Muscle of arm (tissue), 1 donor: ENCODE measurements at regions not wholly inside any gene's neighbourhood (a gene's known extent, or its start where the extent isn't known, plus 50 kb on each side); places are given as distances from the start of the nearest gene placed in this dataset.

ENCODE experiments used
- DNase-seq: peaks from one replicate; pipeline ENCODE4 v3.0.0-alpha.2; 2013

DNA sequence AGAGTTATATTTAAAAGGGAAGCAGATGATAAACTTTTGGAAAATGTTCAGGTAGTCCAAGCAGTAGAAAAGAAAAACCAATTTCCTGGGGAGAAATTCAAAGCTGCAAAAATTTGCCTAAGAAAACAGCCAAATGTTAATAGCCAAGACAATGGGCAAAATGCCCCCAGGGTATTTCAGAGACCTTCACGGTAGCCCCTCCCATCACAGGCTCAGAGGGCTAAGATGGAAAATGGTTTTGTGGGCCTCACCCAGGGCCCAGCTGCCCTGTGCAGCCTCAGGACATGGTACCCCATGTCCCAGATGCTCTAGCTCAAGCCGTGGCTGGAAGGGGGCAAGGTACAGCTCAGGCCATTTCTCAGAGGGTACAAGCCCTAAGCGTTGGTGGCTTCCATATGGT lies 391.0 kb downstream of the ZIC4 start:
- no peak for DNase-seq

DNA sequence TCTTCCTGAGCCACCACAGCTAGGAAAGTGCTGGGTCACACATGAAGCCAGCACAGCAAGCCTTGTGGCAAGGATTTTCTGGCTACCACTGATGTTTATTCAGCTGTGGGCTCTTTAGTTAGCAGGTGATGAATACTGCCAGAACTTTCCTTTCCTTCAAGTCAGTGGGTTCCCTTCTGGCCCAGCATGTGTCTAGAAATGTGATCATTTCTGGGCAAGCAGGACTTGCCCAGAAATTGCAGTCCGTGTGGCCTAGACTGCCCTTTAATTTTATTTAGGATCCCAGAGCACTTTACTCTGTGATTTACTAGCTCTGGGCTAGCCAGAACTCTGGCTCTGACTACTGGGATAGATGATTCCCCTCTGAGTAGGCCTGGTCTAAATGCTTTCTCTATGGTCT lies 397.5 kb downstream of the ZIC4 start:
- DNase-seq = no peak

DNA sequence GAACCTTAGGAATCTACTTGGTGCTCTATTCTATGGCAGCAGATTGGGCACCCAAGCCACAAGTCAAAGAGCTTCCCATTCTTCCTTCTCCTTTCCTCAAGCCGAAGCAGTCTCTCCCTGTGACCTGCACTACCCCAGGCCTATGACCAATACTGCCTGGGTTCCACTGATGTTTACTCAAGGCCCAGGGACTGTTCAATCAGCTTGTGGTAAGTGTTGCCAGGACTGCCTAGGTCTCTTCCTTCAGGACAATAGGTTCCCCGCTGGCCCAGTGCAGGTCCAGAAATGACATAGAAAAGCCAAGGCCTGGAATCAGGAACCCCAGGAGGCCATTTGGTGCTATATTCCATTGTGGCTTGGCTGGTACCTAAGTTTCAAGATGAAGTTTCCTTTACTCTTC lies 397.9 kb downstream of the ZIC4 start:
- DNase-seq = no peak

DNA sequence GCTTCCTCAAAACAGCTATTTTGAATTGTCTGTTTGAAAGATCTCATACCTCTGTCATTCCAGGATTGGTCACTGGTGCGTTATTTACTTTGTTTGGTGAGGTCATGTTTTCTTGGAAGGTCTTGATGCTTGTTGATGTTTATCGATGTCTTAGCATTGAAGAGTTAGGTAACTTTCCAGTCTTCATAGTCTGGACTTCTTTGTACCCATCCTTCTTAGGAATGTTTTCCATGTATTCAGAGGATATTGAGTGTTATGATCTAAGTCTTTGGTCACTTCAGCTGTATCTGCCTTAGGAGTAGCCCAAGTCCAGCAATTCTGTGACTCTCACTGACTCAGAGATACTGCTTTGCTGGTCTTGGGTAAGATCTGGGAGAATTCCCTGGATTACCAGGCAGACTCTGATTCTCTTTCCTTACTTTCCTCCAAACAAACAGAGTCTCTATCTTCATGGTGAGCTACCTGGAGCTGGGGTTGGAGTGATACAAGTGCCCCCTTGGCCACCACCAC lies 398.6 kb downstream of the ZIC4 start:
- DNase-seq = no peak

DNA sequence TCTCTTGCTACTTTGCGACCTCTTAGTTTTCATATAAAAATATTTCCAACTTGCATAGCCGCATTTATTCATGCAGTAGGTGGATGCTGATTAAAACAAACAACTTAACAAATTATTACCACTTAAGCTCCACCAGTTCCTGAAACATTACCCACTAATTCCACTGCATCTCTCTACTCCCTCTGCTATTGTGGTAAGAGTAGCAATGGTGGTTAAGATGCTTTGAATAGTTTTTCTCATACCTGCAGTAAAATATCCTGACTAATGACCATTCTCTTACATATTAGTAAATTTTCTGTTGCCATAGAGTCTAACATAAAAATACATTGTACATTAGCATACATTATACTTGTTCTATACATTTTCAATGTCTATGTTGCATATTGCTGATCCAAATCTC lies 397.6 kb upstream of the PLSCR5 start:
- no peak for DNase-seq

DNA sequence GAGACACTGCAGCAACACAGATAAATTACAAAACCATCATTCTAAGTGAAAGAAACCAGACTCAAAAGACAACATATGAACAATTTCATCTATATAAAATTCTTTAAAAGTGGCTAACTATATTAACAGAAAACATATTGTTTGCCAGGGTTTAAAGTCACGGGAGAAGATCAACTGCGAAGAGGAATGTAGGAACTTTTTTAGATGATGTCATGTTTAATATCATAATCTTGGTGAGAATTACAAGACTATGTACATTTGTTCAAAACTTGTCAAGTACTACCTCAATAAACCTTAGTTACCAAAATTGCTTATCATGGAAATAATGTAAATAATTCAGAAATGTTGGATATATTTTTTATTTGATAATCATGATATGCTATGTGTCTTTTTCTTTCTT lies 395.1 kb upstream of the PLSCR5 start:
- no peak for DNase-seq

DNA sequence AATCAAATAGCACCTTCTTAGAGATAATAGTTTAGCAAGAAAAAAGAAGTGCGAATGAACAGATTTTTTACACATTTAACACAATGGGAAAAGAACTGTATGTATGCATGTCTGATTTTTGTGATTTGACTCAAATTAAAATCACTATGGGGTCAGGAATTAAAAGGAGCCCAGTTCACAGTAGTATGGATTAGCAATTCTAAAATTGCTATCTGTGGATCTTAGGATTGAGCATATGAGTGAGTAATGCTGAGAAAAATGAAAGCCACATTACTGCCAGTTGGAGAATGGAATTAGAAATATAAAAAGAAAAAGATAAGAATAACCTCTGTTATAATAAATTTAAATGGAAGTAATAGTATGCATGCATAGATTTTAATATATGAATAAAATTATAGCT lies 386.8 kb upstream of the PLSCR5 start:
- DNase-seq = no peak

DNA sequence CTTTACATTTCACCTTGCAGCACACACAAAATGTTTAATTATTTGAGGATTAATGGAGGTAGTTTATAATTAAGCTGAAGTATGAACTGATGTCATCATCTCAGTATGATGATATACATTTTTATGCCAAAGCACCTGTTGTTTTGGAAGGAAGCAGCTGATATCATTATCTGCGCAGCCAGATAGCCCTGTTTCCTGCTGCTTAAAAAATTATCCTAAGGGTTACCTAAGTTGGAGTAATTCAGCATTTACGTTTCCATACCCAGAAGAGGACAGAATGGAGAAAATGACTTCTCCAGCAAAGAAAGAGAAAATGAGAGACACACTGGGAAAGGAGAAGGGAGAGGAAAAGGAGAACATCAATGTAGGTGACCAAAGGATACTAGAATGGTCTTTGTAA lies 370.3 kb upstream of the PLSCR5 start:
- no peak for DNase-seq

DNA sequence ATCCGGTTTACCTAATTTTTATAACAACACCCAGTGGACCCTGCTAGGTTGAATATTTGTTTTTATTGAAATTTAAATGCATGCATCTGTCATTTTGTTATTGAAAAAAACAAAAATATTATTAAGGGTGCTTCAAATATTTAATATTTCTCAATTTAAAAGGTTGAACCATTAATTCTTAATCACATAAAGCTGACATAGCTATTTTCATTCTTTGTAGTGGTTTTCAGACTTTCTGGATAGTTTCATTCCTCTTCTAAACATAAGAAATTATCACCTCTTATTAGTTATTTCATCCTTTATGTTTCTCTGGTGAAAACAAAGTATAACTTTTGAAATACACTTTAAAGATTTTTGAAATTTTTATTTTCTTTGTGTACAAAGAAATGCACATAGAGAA lies 369.9 kb upstream of the PLSCR5 start:
- DNase-seq = no peak

DNA sequence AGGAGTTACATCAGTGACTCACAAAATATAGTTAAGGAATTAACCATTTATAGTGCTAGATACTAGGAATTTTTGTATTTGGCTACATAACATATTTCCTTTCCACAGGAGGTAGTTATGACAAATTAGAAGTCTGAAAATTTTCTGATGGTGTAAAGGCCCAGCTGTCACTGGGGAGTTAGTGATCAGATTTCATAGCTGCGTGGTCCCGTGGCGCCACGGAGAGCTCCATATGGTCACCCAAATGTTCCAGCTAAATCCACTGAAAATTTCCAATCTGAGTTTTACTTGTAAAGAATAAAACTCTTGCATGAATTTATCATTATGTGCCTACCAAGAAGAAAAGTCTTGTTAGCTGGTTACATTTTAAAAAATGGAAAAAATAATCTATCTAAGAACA lies 368.9 kb upstream of the PLSCR5 start:
- no peak for DNase-seq

DNA sequence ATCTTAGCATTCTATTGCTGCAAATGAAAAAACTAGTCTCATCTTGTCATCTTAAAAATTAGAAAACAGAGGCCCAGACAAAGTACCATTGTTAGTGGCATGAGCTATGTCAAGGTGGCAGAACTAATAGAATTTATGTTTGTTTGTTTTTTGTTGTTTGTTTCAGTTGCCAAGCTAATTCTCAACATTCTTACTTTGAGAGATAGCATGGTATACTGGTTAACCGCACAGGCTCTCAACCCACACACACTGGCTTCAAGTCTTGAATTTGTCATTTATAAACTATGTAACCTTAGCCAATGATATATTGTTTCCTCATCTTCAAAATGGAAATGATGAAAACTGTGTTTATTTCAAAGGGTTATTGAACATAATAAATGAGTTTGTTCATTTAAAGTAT lies 367.6 kb upstream of the PLSCR5 start:
- no peak for DNase-seq

DNA sequence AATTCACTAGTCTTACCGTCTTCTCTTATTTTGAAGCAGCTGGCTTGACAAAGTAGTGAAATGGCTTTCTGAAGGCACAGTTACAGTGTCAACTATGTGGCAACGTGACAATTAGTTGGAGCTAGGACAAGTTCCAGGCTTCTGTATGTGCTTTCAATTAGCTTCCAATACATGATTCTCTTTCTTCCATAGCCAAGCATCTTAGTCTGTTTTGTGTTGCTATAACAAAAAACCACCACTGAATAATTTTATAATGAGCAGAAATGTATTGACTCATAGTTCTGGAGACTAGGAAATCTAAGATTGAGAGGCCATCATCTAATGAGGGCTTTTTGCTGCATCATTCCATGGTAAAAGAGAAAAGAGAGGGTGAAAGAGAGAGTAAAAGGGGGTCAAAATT lies 365.1 kb upstream of the PLSCR5 start:
- DNase-seq = no peak

DNA sequence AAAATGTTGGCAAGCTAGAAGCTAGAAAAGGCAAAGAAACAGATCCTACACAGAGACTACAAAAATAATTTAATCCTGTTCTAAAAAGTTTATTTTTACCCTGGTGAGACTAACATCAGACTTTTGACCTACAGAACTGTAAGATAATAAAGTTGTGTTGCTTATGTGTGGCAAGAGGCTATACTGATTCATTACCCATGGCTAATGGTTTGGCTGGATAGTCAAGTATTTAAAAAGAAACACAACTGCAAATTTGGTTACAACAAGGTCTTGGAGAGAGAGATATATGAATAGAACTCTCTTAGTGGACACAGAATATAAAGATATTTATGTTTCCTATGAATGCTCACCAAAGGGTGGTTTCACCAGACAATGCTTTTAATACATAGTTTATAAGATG lies 364.2 kb upstream of the PLSCR5 start:
- no peak for DNase-seq

DNA sequence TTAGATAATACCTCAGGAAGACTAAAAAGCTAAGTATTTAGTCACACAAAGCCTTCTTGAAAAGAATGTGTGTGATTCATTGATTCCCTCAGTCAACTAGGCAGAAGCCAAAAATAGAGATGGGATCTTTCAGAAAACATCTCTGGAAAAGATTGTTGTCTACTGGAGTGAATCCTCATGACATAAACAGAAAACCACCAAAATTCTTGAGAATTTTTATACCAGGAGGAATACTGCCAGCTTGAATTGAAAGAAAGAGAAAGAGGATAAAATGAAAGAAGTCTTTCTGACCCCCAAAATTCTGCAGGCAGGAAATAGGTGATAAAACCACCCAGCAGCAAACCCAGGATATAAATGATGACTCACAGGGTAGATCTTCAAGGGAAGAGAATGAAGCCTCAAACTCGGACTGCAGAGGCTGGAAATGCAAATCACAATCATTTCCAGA lies 363.1 kb upstream of the PLSCR5 start:
- no peak for DNase-seq

DNA sequence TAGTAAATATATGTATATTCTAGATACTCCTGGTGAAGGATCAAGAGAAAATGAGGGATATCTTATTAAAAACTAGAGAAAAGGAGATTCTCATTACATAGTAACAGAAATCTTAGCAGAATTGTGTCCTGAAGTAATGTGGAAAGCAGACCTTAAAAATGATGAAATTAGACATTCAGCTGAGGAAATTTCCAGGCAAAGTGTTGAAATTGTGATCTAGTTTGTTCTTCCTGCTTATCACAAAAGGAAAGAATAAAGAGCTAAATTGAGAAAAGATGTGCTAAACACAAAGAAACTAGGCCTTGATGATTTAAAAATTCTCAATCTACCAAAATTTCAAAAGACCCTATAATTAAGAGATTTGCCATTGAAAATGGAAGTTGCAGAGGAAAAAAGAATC lies 362.6 kb upstream of the PLSCR5 start:
- no peak for DNase-seq

DNA sequence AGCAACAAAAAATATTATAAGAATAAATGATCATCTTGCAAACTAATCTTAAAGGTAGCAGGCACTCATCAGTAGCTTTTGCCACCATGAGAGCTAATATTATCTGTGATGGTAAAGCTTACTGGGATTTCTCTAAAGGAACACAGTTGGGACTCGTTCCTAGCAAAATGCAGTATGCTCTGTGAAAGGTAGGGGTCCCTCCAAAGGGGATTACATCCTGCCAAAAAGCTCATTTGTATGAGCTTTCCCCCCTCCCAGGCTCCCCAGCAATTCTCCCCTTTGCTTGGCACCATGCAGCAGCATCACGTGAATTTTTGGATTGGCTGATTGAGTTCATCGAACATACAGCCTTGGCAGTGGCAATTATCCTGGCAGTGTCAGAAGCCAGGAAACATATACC lies 361.0 kb upstream of the PLSCR5 start:
- no peak for DNase-seq

DNA sequence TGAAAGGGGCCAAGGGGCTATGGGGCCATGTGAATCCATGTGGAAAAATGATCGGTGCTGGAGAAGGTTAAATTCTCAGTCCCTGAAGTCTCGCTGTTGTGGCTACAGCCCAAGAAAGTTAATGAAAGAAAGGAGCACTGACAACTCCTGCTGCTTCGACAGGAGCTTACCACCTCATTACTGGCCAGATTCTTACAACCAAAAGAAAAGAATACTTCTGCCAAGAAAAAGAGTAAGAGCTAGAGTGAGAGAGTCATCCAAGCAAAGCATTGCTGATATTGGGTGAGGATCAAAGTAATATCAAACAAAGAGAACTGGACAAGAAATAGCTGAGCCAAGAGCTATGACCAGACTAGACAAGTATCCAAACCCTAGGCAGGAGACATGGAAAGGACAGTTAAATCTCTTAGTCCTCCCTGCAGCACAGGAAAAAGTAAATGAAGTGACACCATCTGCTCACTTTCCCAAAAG lies 348.4 kb upstream of the PLSCR5 start:
- peak; percentile 31 for DNase-seq

DNA sequence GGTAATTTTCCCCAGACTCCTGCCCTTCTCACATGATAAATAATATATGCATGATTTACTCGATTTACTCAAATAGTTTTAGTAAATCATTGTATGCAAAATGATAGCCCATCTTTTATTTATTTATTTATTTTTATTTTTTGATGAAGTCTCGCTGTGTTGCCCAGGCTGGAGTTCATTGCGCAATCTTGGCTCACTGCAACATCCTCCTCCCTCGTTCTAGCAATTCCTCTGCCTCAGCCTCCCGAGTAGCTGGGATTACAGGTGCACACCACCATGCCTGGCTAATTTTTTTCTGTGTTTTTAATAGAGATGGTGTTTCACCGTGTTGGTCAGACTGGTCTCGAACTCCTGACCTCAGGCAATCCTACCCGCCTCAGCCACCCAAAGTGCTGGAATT lies 343.8 kb upstream of the PLSCR5 start:
- DNase-seq = no peak

DNA sequence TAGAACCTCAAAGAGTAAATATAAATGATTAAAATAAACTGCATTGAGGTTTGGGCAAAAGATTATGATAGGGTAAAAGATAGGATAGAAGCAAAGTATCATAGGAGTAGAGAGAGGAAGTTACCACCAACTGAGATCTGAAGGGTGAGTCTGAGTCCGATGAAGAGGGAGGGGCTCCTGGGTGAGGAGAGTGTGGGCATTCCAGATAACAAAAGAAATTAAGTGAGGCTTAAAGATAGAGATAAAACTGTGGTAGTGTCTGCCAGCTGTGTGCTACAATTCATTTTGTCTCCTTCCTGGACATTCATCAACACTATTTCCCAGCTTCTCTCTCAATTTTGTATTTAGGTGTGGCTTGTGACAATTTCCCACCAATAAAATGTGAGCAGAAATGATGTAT lies 343.0 kb upstream of the PLSCR5 start:
- DNase-seq = no peak

DNA sequence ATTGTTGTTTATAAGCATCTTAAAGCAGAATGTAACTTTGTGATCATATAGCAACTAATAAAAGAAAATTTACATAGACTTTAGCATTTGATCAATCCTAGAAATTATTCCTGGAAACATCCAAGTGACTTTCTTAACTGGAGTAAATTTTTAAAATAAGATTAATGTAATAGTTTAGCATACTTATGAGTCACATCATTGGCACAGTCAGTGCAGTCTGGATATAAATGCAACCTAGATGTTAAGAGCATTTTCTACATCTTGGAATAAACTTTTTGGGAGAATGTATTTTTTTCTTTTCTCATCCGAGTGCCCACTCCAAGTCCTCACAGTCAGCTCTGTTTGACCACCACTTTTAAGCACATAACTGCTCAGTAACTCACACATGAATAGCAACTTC lies 324.6 kb upstream of the PLSCR5 start:
- no peak for DNase-seq

DNA sequence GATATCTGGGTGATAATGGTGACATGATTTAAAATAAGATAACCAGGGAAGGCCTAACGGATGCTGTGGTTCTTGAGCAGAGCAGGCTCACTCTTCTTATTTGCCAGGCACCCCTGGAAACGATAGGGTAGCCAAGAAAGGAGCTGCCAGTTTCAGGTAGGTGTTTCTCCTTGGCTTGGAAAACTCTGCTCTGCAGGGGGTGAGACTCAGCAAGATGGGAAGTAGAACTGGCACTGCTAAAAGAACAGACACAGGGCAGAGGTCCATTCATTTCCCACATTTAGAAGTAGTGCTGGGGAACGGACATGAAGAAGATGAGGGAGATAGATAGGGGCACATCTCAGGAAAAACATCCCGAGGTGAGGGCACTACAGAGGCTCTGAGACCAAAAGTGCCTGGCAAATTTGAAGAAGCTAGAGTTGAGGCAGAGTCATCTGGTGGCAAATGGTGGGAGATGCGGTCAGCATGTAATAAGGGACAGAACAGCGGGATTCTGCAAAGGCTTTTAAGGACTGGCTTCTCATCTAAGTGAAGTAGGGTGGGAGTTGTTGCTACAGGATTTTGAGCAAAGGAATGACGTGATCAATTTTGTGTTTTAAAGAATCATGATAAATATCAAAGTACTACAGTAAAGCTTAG lies 323.4 kb upstream of the PLSCR5 start:
- no peak for DNase-seq

DNA sequence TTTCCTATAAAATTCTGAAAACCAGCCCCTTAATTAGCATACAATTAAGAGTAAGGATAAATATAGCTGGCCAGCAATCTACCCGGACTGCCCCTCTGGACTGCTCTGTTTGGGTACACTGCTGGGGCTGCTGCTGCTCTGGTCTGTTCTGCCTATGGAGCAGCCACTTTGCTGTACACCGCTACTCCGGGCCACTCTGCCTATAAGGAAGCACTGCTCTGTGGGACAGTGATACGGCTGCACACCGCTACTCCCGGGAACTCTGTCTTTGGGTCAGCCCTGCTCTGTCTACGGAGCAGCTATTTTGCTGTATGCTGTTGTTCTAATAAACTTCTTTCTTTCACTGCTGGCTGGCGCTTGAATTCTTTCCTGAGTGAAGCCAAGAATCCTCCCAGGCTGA lies 316.5 kb upstream of the PLSCR5 start:
- no peak for DNase-seq

DNA sequence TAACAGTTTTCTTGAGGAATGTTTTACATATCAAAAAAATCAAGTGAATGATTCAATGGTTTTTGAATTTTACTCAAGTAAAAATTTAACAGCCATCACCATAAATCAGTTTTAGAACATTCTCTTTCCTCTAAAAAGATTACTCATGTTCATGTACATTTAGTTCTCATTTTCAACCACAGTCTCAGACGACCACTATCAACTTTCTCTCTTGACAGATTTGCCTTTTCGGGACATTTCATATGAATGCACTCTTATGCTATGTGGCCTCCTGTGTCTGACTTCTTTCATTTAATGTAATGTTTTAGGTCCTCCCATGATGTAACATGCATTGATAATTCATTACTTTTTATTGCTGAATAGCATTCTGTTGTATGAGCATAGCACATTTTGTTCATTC lies 309.3 kb upstream of the PLSCR5 start:
- DNase-seq = no peak

DNA sequence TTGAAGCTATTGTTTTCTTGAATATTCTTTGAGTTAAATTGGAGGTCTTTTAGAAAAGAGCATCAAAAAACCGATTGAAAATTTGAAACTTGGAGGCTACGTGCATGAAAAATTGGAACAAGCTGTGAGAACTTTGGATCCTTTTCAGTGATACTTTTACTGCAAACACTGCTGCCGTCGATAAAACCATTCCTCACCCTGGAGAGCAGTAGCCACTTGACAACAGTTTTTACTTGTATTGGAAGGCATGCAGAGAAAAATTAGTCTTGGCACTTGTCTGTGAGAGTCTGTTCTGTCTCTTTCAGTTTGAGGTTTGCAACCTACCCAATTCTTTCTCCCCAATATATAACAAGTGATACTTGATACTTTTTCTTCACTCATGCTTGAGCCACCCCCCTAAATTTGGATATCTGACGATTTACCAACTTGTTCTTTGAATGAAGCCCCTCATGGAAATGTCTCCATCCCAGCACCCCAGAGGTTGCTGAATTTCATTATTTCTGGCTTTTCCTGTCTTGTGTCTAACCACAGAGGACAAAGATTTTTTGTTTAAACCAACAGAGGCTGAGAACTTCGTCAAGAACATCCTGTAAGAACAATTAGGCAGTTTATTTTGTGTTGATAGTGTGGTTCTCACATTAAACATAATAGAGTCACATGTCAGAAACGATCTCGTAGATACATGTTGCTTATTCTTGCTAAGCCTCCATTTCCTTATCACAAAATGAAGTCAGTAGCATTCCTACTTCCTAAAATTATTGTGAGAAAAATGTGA lies 307.3 kb upstream of the PLSCR5 start:
- DNase-seq = no peak
